Thymus (tissue), 11 donors: ENCODE measurements at regions not wholly inside any gene's neighbourhood (a gene's known extent, or its start where the extent isn't known, plus 50 kb on each side); places are given as distances from the start of the nearest gene placed in this dataset.
"Not testable (repeated sequence)": the region's sequence is repeated elsewhere in the genome, so short reads cannot be mapped to it uniquely, and the experiment has no call there.

ENCODE experiments used
- DNase-seq, 9 donors: peaks; one replicate each; pipeline ENCODE4 v3.0.0-alpha.2; 2013; ENCODE audit warnings: low spot score in 9 of 9, low read depth in 6 of 9, missing footprints in 1 of 9
- H3K27ac ChIP-seq, 2 donors: one replicate each; pipeline ENCODE4 v1.5.1; 2013; ENCODE audit warnings: control low read depth in 1 of 2, low read depth in 1 of 2, low read length in 1 of 2, mild to moderate bottlenecking in 1 of 2, moderate library complexity in 1 of 2
- H3K27me3 ChIP-seq, 2 donors: one replicate each; pipeline ENCODE4 v1.5.1; 2013; ENCODE audit warnings: low read length in 1 of 2; ENCODE audit not compliant: control insufficient read depth in 2 of 2, insufficient read depth in 1 of 2
- H3K36me3 ChIP-seq, 2 donors: one replicate each; pipeline ENCODE4 v1.5.1; 2013; ENCODE audit warnings: low read length in 1 of 2, mild to moderate bottlenecking in 1 of 2, moderate library complexity in 1 of 2; ENCODE audit not compliant: control insufficient read depth in 2 of 2, insufficient read depth in 2 of 2
- H3K4me1 ChIP-seq, 2 donors: one replicate each; pipeline ENCODE4 v1.5.1; 2013; ENCODE audit warnings: low read length in 2 of 2; ENCODE audit not compliant: control insufficient read depth in 2 of 2, insufficient read depth in 2 of 2
- H3K4me3 ChIP-seq, 2 donors: one replicate each; pipeline ENCODE4 v1.5.1; 2013; ENCODE audit warnings: low read length in 2 of 2, control low read depth in 1 of 2, mild to moderate bottlenecking in 1 of 2
- H3K9me3 ChIP-seq, 2 donors: one replicate each; pipeline ENCODE4 v1.5.1; 2013; ENCODE audit warnings: low read length in 1 of 2, mild to moderate bottlenecking in 1 of 2; ENCODE audit not compliant: control insufficient read depth in 2 of 2, insufficient read depth in 1 of 2
- WGBS: extraction: QIAGEN DNeasy Blood & Tissue Kit; methylation state at CpG from one replicate; pipeline ENCODE4 v1.1.7; 2013; 5-methylcytosine and 5-hydroxymethylcytosine counted together
- donor health status: healthy.

DNA sequence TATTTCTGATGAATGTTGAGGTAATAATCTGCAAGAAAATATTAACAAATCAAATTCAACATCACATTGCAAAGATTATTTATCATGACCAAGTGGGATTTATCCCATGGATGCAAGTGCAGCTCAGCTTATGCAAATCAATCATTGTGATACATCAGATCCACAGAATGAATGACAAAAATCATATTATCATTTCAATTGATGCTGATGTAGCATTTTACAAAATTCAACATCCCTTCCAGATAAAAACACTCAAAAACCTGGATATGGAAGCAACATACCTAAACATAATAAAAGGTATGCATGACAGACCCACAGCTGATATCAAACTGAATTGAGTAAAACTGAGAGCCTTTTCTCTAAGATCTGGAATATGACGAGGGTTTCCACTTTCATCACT, 1915.4 kb downstream of the ARAP2 start:
- DNase-seq, result no peak
- 95% methylated on average over 1 of the region's 1 CpG for WGBS
- H3K9me3 ChIP-seq, result no peaks in the 10 kb centered on the region
- no peaks in the 10 kb centered on the region for H3K36me3 ChIP-seq
- no peaks in the 10 kb centered on the region for H3K27me3 ChIP-seq
- no peaks in the 10 kb centered on the region for H3K4me1 ChIP-seq
- no peak overlapping the region for H3K4me3 ChIP-seq
- H3K27ac ChIP-seq, result no peak overlapping the region

DNA sequence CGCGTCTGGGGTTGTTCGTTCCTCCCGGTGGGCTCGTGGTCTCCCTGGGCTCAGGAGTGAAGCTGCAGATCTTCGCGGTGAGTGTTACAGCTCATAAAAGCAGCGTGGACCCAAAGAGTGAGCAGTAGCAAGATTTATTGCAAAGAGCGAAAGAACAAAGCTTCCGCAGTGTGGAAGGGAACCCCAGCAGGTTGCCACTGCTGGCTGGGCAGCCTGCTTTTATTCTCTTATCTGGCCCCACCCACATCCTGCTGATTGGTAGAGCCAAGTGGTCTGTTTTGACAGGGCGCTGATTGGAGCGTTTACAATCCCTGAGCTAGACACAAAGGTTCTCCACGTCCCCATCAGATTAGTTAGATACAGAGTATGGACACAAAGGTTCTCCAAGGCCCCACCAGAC, 1909.2 kb downstream of the ARAP2 start:
- not testable (repeated sequence) for H3K4me1 ChIP-seq, H3K36me3 ChIP-seq, H3K4me3 ChIP-seq, H3K27me3 ChIP-seq, H3K27ac ChIP-seq, DNase-seq, H3K9me3 ChIP-seq
- 95% methylated on average over 13 of the region's 13 CpGs for WGBS

DNA sequence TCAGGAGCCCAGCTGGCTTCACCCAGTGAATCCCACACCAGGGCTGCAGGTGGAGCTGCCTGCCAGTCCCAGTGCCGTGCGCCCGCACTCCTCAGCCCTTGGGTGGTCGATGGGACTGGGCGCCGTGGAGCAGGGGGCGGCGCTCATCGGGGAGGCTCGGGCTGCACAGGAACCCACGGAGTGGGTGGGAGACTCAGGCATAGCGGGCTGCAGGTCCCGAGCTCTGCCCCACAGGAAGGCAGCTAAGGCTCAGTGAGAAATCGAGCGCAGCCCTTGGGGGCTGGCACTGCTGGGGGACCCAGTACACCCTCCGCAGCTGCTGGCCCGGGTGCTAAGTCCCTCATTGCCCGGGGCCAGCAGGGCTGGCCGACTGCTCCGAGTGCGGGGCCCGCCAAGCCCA, 1908.8 kb downstream of the ARAP2 start:
- WGBS, result 97% methylated on average over 18 of the region's 22 CpGs
- not testable (repeated sequence) for H3K36me3 ChIP-seq, DNase-seq, H3K4me3 ChIP-seq, H3K4me1 ChIP-seq, H3K27ac ChIP-seq, H3K27me3 ChIP-seq, H3K9me3 ChIP-seq

DNA sequence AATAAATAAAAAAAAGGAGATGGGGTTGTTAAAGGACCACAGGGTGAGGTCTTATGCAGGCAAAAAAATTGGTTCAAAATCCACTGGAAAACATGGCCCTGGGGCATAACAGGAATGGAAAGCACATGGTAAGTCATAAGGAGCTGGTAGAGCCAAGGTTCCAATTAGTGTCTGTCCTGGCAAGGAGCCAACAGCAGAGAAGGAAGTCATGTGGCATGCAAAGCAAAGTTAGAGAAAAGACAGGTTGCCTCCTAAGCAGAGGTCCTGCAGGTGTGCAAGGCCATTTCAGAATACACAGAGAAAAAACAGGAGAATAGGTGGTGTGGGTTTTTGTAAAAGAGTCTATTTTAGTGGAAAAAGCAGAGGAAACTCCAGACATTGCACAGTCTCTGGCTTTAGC, 1881.7 kb downstream of the ARAP2 start:
- Histone ChIP-seq H3K4me3 (no peak overlapping the region), H3K27me3 (no peaks in the 10 kb centered on the region), H3K9me3 (peaks cover 0 to 2% of the 10 kb centered on the region in 2 donors), H3K4me1 (no peaks in the 10 kb centered on the region), H3K36me3 (no peaks in the 10 kb centered on the region), H3K27ac (no peak overlapping the region)
- no peak for DNase-seq

DNA sequence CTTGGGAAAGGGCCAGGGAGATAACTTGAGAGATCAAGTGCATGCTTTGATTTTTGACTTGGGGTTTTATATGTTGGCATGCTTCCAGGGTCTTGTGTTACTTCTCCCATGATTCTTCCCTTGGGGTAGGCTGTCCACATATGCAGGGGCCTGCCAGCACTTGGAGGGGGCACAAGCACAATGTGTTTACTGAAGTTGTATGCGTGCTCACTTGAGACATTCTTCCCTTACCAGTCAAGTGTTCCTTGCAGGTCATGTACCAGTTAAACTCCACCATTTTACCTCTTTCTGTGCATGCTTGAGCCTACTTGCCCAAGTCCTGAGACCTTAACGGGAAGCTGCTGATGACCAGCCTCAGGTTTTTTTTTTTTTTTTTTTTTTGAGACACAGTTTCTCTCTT, 1880.5 kb downstream of the ARAP2 start:
- no peaks in the 10 kb centered on the region for H3K36me3 ChIP-seq
- no peak for DNase-seq

DNA sequence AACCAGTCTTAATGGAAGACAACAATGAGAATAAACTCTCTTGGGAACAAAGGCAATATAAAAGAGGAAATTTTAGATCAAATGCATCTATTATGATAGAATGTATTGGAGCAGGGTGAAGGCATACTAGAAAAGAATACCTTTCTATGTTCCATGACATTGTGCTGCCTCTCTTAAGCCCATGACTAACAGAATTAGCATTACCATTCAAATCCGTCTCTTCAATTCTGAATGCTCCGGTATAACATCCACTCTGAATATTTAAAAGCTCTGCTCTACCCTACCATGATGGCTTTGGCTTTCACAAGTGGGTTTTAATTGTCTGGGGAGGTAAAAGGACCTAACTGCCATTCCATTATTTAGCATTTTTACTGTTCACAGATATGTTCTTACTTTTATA, 1878.4 kb downstream of the ARAP2 start:
- WGBS, result 98% methylated on average over 2 of the region's 2 CpGs
- no peak for DNase-seq
- no peak overlapping the region for H3K27ac ChIP-seq
- no peak overlapping the region for H3K4me3 ChIP-seq
- no peaks in the 10 kb centered on the region for H3K36me3 ChIP-seq
- peaks cover 0 to 2% of the 10 kb centered on the region in 2 donors for H3K9me3 ChIP-seq
- H3K4me1 ChIP-seq, result no peaks in the 10 kb centered on the region
- H3K27me3 ChIP-seq, result no peaks in the 10 kb centered on the region

More for the DNA sequence above, 1880.5 kb downstream of the ARAP2 start:
- WGBS, result 88% methylated on average over 2 of the region's 2 CpGs
- Histone ChIP-seq H3K27ac (no peak overlapping the region), H3K27me3 (no peaks in the 10 kb centered on the region), H3K9me3 (peaks cover 0 to 2% of the 10 kb centered on the region in 2 donors), H3K4me3 (no peak overlapping the region), H3K4me1 (no peaks in the 10 kb centered on the region)

DNA sequence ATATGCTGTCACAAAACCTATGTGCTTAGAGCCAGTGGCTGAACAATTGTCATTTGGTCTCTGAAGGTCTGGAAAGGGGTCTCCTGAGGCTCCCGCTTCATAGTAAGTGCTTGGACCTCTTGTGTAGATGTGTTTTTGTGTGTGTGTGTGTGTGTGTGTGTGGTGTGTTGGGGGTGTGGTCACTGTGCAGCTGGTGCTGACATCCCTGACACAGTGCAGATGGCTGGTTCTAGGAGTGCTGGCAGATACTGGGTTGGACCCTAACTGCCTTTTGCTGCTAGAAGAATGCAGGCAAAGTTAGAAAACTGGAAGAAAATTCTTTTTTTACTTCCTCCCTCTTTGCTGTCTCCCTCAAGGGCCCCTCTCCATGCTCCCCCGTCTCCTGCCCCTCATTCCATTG, 1872.6 kb downstream of the ARAP2 start:
- peaks cover 0 to 3% of the 10 kb centered on the region in 2 donors for H3K9me3 ChIP-seq
- H3K27ac ChIP-seq, result no peak overlapping the region
- no peaks in the 10 kb centered on the region for H3K27me3 ChIP-seq
- no peaks in the 10 kb centered on the region for H3K36me3 ChIP-seq
- WGBS, result 89% methylated on average over 2 of the region's 2 CpGs
- H3K4me1 ChIP-seq, result no peaks in the 10 kb centered on the region
- H3K4me3 ChIP-seq, result no peak overlapping the region
- no peak for DNase-seq

DNA sequence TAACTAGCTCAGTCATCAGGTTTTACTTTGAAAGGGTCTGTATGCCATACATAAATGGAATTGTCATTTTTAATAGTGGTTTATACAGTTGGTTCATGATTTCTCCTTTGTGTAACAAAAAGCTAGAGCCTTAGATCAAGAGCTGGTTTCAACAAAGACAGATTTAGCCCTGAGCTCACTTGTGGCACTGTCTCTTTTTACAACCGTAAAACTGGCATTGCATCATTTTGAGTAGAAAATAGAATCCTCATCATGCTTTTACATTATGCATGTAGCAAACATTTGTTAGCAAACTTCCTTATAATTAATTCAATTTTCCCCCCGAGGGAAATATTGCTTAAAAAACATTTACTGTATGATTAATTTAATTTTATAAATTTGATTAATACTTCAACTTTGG, 1871.5 kb downstream of the ARAP2 start:
- no peaks in the 10 kb centered on the region for H3K4me1 ChIP-seq
- WGBS, result 93% methylated on average over 2 of the region's 2 CpGs

DNA sequence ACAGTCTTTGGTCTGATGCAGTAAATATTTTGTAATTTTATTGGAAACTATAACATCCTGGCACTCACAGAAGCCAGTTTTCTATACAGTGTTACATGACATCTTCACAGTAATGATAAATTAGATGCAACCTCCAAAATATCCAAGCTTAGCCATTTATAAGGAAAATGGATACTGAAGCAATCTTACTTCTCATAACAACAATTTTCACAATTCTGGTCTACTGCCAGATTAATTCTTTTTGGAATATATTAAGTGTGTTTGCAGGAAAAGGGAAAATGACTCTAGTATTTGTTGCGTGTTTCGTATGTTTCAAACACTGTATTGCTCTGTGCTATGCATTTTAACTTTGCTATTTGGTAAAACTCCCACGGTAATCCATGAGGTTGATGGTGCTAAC, 1870.9 kb downstream of the ARAP2 start:
- DNase-seq, result no peak
- H3K9me3 ChIP-seq, result peaks cover 0 to 3% of the 10 kb centered on the region in 2 donors
- H3K36me3 ChIP-seq, result no peaks in the 10 kb centered on the region
- 96% methylated on average over 3 of the region's 3 CpGs for WGBS
- H3K4me3 ChIP-seq, result no peak overlapping the region
- no peaks in the 10 kb centered on the region for H3K27me3 ChIP-seq
- H3K27ac ChIP-seq, result no peak overlapping the region
- H3K4me1 ChIP-seq, result no peaks in the 10 kb centered on the region

More for the DNA sequence above, 1871.5 kb downstream of the ARAP2 start:
- Histone ChIP-seq H3K27ac (no peak overlapping the region), H3K9me3 (peaks cover 0 to 3% of the 10 kb centered on the region in 2 donors), H3K36me3 (no peaks in the 10 kb centered on the region), H3K4me3 (no peak overlapping the region), H3K27me3 (no peaks in the 10 kb centered on the region)
- no peak for DNase-seq

DNA sequence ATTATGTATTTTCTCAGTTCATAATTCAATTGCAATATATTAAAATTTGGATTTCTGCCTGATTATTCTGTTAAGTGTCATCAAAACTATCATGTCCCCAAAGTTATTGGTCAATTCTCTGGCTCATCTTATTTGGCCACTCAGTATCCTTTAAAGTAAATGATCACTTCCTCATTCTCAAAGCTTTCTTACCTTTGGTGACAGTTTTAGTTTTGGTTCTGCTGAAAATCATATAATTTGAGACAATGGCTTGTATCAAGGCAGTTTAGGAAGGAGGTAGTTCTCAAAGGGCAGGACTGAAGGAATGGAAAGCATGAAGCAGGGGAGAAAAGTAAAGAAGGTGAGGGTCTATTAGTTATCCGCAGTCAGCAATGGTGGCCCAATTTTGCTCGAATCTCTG, 1832.1 kb downstream of the ARAP2 start:
- H3K4me1 ChIP-seq, result no peaks in the 10 kb centered on the region
- H3K27ac ChIP-seq, result no peak overlapping the region
- no peaks in the 10 kb centered on the region for H3K27me3 ChIP-seq
- no peaks in the 10 kb centered on the region for H3K36me3 ChIP-seq
- DNase-seq, result no peak
- H3K9me3 ChIP-seq, result no peaks in the 10 kb centered on the region
- WGBS, result 90% methylated on average over 2 of the region's 2 CpGs
- H3K4me3 ChIP-seq, result no peak overlapping the region
